ENCODE measurements at regions not wholly inside any gene's neighbourhood (a gene's known extent, or its start where the extent isn't known, plus 50 kb on each side); places are given as distances from the start of the nearest gene placed in this dataset.

GRCh38 chr7:42460933-42461332 lies 223.9 kb upstream of the GLI3 start:
- Histone ChIP-seq H3K9me3 (no peaks in the 10 kb centered on the region), H3K27ac (no peak overlapping the region), H3K4me1 (no peaks in the 10 kb centered on the region), H3K27me3 (no peaks in the 10 kb centered on the region), H3K36me3 (ENCODE audit: low read depth, missing control alignments) (no peaks in the 10 kb centered on the region), H3K4me3 (no peak overlapping the region)
- 76 to 78% methylated on average over 1 of the region's 1 CpG for WGBS, 2 donors
- intact Hi-C loops (cut with DNase I; ENCODE audit: low total_unique reads) = no loop called here
- TF ChIP-seq POLR2A (IDR thresholded peaks at IDR 0.05) = no peak
- TF ChIP-seq, protein P1, sequence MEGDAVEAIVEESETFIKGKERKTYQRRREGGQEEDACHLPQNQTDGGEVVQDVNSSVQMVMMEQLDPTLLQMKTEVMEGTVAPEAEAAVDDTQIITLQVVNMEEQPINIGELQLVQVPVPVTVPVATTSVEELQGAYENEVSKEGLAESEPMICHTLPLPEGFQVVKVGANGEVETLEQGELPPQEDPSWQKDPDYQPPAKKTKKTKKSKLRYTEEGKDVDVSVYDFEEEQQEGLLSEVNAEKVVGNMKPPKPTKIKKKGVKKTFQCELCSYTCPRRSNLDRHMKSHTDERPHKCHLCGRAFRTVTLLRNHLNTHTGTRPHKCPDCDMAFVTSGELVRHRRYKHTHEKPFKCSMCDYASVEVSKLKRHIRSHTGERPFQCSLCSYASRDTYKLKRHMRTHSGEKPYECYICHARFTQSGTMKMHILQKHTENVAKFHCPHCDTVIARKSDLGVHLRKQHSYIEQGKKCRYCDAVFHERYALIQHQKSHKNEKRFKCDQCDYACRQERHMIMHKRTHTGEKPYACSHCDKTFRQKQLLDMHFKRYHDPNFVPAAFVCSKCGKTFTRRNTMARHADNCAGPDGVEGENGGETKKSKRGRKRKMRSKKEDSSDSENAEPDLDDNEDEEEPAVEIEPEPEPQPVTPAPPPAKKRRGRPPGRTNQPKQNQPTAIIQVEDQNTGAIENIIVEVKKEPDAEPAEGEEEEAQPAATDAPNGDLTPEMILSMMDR (IDR thresholded peaks at IDR 0.05) = no peak
- DNase-seq = no peak

GRCh38 chr7:42460148-42460547 lies 223.1 kb upstream of the GLI3 start:
- Histone ChIP-seq H3K4me1 (no peaks in the 10 kb centered on the region), H3K27me3 (no peaks in the 10 kb centered on the region), H3K36me3 (ENCODE audit: low read depth, missing control alignments) (no peaks in the 10 kb centered on the region), H3K4me3 (no peak overlapping the region), H3K9me3 (no peaks in the 10 kb centered on the region), H3K27ac (no peak overlapping the region)
- TF ChIP-seq POLR2A (IDR thresholded peaks at IDR 0.05) = no peak
- TF ChIP-seq, protein P1 (IDR thresholded peaks at IDR 0.05) = no peak
- no peak for DNase-seq
- 76 to 86% methylated on average over 2 of the region's 2 CpGs for WGBS, 2 donors
- intact Hi-C loops (cut with DNase I; ENCODE audit: low total_unique reads) = no loop called here

DNA sequence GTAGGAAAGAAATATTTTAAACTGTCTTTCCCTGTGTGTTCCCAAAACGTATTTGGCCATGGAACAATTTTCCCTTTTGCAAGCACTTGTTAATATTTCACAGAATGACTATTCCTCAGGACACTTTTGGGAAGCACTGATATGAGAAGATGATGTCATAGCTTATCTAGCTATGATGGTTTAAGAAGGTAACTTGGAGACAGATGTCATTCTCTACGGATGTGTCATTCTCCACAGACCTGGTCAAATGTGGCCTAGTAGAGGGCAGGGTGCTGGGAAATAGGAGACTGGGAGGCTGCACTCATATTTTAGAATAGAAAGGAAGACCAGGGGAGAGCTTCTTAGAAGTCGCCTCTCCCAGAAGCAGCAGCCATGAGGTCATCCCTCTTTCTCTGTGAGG lies 220.7 kb upstream of the GLI3 start:
- Histone ChIP-seq H3K36me3 (ENCODE audit: low read depth, missing control alignments) (no peaks in the 10 kb centered on the region), H3K9me3 (no peaks in the 10 kb centered on the region), H3K27ac (no peak overlapping the region), H3K4me3 (no peak overlapping the region), H3K27me3 (no peaks in the 10 kb centered on the region), H3K4me1 (no peaks in the 10 kb centered on the region)
- TF ChIP-seq POLR2A (IDR thresholded peaks at IDR 0.05) = no peak
- TF ChIP-seq, protein P1 (IDR thresholded peaks at IDR 0.05) = no peak
- DNase-seq = no peak
- 86 to 93% methylated on average over 3 of the region's 3 CpGs for WGBS, 2 donors
- intact Hi-C loops (cut with DNase I; ENCODE audit: low total_unique reads) = no loop called here

- TF ChIP-seq, protein P1 (IDR thresholded peaks at IDR 0.05) = no peak
- no peak for TF ChIP-seq POLR2A (IDR thresholded peaks at IDR 0.05)
- 78 to 81% methylated on average over 4 of the region's 4 CpGs for WGBS, 2 donors
- no peaks in the 10 kb centered on the region for H3K9me3 ChIP-seq
- DNase-seq = no peak
- H3K27ac ChIP-seq = no peak overlapping the region
- intact Hi-C loops (cut with DNase I; ENCODE audit: low total_unique reads) = no loop called here
- H3K27me3 ChIP-seq = no peaks in the 10 kb centered on the region
- no peaks in the 10 kb centered on the region for H3K4me1 ChIP-seq
- no peak overlapping the region for H3K4me3 ChIP-seq
- no peaks in the 10 kb centered on the region for H3K36me3 ChIP-seq (ENCODE audit: low read depth, missing control alignments)
Observed at GRCh38 chr7:42456756-42457276, 219.8 kb upstream of the GLI3 start.

DNA sequence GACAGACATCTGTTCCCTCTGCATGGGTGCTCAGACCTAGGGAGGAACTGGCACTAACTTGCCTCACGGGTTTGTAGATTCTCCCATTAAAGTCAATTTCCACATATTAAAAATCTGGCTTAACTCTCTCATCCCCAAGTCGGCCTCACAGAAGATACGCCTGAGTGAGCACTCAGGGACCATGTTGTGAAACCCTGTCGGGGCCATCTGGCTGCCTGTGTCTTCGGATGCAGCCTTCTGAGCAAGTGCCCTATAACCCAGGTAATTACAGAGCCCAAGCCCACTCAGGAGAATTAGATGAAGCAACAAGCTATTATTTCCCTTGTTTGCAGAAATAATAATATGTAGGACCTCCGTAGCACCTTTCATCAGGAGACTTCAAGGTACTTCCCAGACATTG lies 219.3 kb upstream of the GLI3 start:
- Histone ChIP-seq H3K27me3 (no peaks in the 10 kb centered on the region), H3K27ac (no peak overlapping the region), H3K4me1 (no peaks in the 10 kb centered on the region), H3K36me3 (ENCODE audit: low read depth, missing control alignments) (no peaks in the 10 kb centered on the region), H3K4me3 (no peak overlapping the region), H3K9me3 (no peaks in the 10 kb centered on the region)
- 76 to 90% methylated on average over 6 of the region's 6 CpGs for WGBS, 2 donors
- no peak for DNase-seq
- intact Hi-C loops (cut with DNase I; ENCODE audit: low total_unique reads) = no loop called here
- TF ChIP-seq, protein P1 (IDR thresholded peaks at IDR 0.05) = no peak
- no peak for TF ChIP-seq POLR2A (IDR thresholded peaks at IDR 0.05)
